ENCODE measurements at regions not wholly inside any gene's neighbourhood (a gene's known extent, or its start where the extent isn't known, plus 50 kb on each side); places are given as distances from the start of the nearest gene placed in this dataset.

DNA sequence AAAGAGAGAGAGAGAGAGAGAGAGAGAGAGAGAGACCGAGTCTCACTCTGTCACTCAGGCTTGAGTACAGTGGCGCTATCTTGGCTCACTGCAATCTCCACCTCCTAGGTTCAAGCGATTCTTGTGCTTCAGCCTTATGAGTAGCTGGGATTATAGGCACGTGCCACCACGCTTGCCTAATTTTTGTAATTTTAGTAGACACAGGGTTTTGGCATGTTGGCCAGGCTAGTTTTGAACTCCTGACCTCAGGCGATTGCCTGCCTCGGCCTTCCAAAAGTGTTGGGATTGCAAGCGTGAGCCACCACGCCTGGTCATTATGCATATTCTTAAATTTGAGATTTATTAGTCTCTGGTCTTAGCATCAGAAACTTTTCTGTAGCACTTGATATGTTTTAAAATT, 317.9 kb upstream of the ATP2B1 start:
- no peak for TF ChIP-seq POLR2AphosphoS5 (IDR thresholded peaks at IDR 0.05)
- TF ChIP-seq EP300 (IDR thresholded peaks at IDR 0.05) = no peak
- TF ChIP-seq POLR2A (IDR thresholded peaks at IDR 0.05) = no peak

Measured in sigmoid colon (tissue), 4 donors.